K562 (cell line): ENCODE measurements at regions not wholly inside any gene's neighbourhood (a gene's known extent, or its start where the extent isn't known, plus 50 kb on each side); places are given as distances from the start of the nearest gene placed in this dataset.
A peak's percentile ranks its signal among the peaks of the same experiment; 100 is the strongest.

Source experiments
- CBX5 ChIP-seq: IDR thresholded peaks from 2 replicates; pipeline ENCODE4 v1.6.1; 2014; ENCODE audit warnings: low read depth, borderline replicate concordance
- GATAD2B ChIP-seq: fragments of 450-650 bp; IDR thresholded peaks from 2 replicates; pipeline ENCODE4 v1.6.1; 2017; ENCODE audit warnings: mild to moderate bottlenecking, borderline replicate concordance
- HDAC6 ChIP-seq: IDR thresholded peaks from 2 replicates; pipeline ENCODE4 v1.6.1; 2012; ENCODE audit warnings: low read depth, mild to moderate bottlenecking, control low read depth, inconsistent platforms, low read length, moderate library complexity
- HDGF ChIP-seq: fragments of 450-650 bp; IDR thresholded peaks from 2 replicates; pipeline ENCODE4 v1.6.1; 2016
- HMG20B ChIP-seq: fragments of 250-450 bp; sonication (Bioruptor Pico); IDR thresholded peaks from 2 replicates; pipeline ENCODE4 v1.5.0; 2021; ENCODE audit warnings: mild to moderate bottlenecking
- LEF1 ChIP-seq: fragments of 450-650 bp; IDR thresholded peaks from 2 replicates; pipeline ENCODE4 v1.6.1; 2016; ENCODE audit warnings: mild to moderate bottlenecking
- MYC ChIP-seq, 2 experiments: fragments of 250-450 bp in 1 of 2; sonication (Bioruptor Pico) in 1 of 2; IDR thresholded peaks; 2 replicates each; pipeline versions ENCODE4 v1.5.1 to v1.6.1; 2012 to 2021; ENCODE audit warnings: low read depth in 2 of 2, borderline replicate concordance in 1 of 2, improper control_type of control experiment in 1 of 2, low read length in 1 of 2, mild to moderate bottlenecking in 1 of 2, moderate library complexity in 1 of 2
- NR3C1 ChIP-seq: sonication (generic); formaldehyde crosslinking; IDR thresholded peaks from 2 replicates; pipeline ENCODE4 v1.8.1; 2022; ENCODE audit warnings: missing genetic modification reagents
- POLR3A ChIP-seq: IDR thresholded peaks from 2 replicates; pipeline ENCODE4 v1.6.1; 2011; ENCODE audit warnings: borderline replicate concordance, mild to moderate bottlenecking, moderate library complexity; ENCODE audit not compliant: insufficient read length, insufficient read depth; ENCODE audit errors: extremely low read depth
- RNF2 ChIP-seq: sonication (generic); IDR thresholded peaks from 2 replicates; pipeline ENCODE4 v1.6.1; 2016
- RREB1 ChIP-seq: fragments of 250-450 bp; sonication (Bioruptor Pico); IDR thresholded peaks from 2 replicates; pipeline ENCODE4 v1.4.0; 2020
- SIRT6 ChIP-seq: IDR thresholded peaks from one replicate; pipeline ENCODE4 v1.6.1; 2012; ENCODE audit warnings: low read depth, mild to moderate bottlenecking, control low read depth, inconsistent platforms, low read length, moderate library complexity
- SNAPC5 ChIP-seq: fragments of 250-450 bp; sonication (Bioruptor Pico); IDR thresholded peaks from 2 replicates; pipeline ENCODE4 v1.8.0; 2021; ENCODE audit warnings: moderate library complexity, mild to moderate bottlenecking, inconsistent platforms
- TARDBP ChIP-seq: fragments of 450-650 bp; IDR thresholded peaks from 2 replicates; pipeline ENCODE4 v1.6.1; 2016
- ZNF133 ChIP-seq: fragments of 250-450 bp; sonication (Bioruptor Pico); IDR thresholded peaks from 2 replicates; pipeline ENCODE4 v1.4.0; 2020; ENCODE audit warnings: mild to moderate bottlenecking
- ZNF384 ChIP-seq: IDR thresholded peaks from 2 replicates; pipeline ENCODE4 v1.6.1; 2012; ENCODE audit warnings: low read depth, low read length, improper control_type of control experiment
- ZNF699 ChIP-seq: fragments of 250-450 bp; sonication (Bioruptor Pico); IDR thresholded peaks from 2 replicates; pipeline ENCODE4 v1.8.0; 2021; ENCODE audit warnings: mild to moderate bottlenecking, moderate library complexity; ENCODE audit not compliant: insufficient replicate concordance
- ZNF766 ChIP-seq: fragments of 200-800 bp; sonication (Bioruptor generic); conservative IDR thresholded peaks from 2 replicates; pipeline ENCODE4 v1.6.1; 2016; ENCODE audit warnings: missing genetic modification characterization, missing compliant biosample characterization
- ZSCAN29 ChIP-seq: fragments of 450-650 bp; IDR thresholded peaks from 2 replicates; pipeline ENCODE4 v1.6.1; 2017
- TF ChIP-seq, protein P1 (sequence below): sonication (generic); formaldehyde crosslinking; IDR thresholded peaks from 2 replicates; pipeline ENCODE4 v1.8.0; 2022; ENCODE audit warnings: mild to moderate bottlenecking, missing genetic modification reagents
- TF ChIP-seq, protein P2 (sequence below): fragments of 250-450 bp; sonication (Bioruptor Pico); IDR thresholded peaks from 2 replicates; pipeline ENCODE4 v1.8.0; 2022; ENCODE audit warnings: moderate library complexity, mild to moderate bottlenecking, inconsistent platforms

- TF ChIP-seq, protein P1, sequence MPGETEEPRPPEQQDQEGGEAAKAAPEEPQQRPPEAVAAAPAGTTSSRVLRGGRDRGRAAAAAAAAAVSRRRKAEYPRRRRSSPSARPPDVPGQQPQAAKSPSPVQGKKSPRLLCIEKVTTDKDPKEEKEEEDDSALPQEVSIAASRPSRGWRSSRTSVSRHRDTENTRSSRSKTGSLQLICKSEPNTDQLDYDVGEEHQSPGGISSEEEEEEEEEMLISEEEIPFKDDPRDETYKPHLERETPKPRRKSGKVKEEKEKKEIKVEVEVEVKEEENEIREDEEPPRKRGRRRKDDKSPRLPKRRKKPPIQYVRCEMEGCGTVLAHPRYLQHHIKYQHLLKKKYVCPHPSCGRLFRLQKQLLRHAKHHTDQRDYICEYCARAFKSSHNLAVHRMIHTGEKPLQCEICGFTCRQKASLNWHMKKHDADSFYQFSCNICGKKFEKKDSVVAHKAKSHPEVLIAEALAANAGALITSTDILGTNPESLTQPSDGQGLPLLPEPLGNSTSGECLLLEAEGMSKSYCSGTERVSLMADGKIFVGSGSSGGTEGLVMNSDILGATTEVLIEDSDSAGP (CRISPR knock-in tag) = no peak
- TF ChIP-seq SNAPC5 (CRISPR knock-in tag) (no peak), NR3C1 (CRISPR knock-in tag) (no peak), MYC (IDR thresholded peaks at IDR 0.05; ENCODE audit: low read depth, low read length) (peak; percentile 31), MYC (CRISPR knock-in tag; IDR thresholded peaks at IDR 0.05; ENCODE audit: borderline replicate concordance, low read depth) (no peak), HDGF (no peak), ZNF699 (CRISPR knock-in tag) (no peak), POLR3A (no peak), LEF1 (peak; percentile 32; the same call in 1 of the 2 replicates), ZNF133 (no peak), GATAD2B (no peak), CBX5 (no peak), RREB1 (CRISPR knock-in tag) (no peak), HMG20B (no peak), ZNF766 (CRISPR knock-in tag) (peak; percentile 75), TARDBP (no peak), HDAC6 (no peak), RNF2 (0 out of 2 replicates have a peak, but pooled peaks have one; percentile 22), SIRT6 (no peak), ZNF384 (peak; percentile 35; the same call in 1 of the 2 replicates), ZSCAN29 (no peak)
- TF ChIP-seq, protein P2, sequence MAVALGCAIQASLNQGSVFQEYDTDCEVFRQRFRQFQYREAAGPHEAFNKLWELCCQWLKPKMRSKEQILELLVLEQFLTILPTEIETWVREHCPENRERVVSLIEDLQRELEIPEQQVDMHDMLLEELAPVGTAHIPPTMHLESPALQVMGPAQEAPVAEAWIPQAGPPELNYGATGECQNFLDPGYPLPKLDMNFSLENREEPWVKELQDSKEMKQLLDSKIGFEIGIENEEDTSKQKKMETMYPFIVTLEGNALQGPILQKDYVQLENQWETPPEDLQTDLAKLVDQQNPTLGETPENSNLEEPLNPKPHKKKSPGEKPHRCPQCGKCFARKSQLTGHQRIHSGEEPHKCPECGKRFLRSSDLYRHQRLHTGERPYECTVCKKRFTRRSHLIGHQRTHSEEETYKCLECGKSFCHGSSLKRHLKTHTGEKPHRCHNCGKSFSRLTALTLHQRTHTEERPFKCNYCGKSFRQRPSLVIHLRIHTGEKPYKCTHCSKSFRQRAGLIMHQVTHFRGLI (CRISPR knock-in tag) = no peak
Measured at GRCh38 chr6:105896052-105896820, 189.9 kb upstream of the PRDM1 start (continued).
